Keratinocyte (primary cell): ENCODE measurements at regions not wholly inside any gene's neighbourhood (a gene's known extent, or its start where the extent isn't known, plus 50 kb on each side); places are given as distances from the start of the nearest gene placed in this dataset.

Source experiments
- DNase-seq: peaks from one replicate; pipeline ENCODE4 v3.0.0-alpha.2; 2011; ENCODE audit warnings: low read depth, missing footprints, low spot score
- FAIRE-seq: peaks from 2 replicates; lab custom pipeline; 2011; peaks lifted over from hg19 to GRCh38; lab: Jason Lieb, UNC
- H2AFZ ChIP-seq: 2 replicates; pipeline ENCODE4 v1.6.0; 2012; ENCODE audit warnings: low read length, control low read depth, inconsistent platforms; ENCODE audit not compliant: control insufficient read depth
- H3K27ac ChIP-seq: 2 replicates; pipeline ENCODE4 v1.5.1; 2011; ENCODE audit warnings: low read length; ENCODE audit not compliant: control insufficient read depth, insufficient read depth
- H3K27me3 ChIP-seq: 3 replicates; pipeline ENCODE4 v1.6.0; 2011; ENCODE audit warnings: low read length; ENCODE audit not compliant: control insufficient read depth, insufficient read depth; ENCODE audit errors: extremely low read depth
- H3K36me3 ChIP-seq, 2 experiments: 2 replicates in 1 of 2; 3 replicates in 1 of 2; pipeline ENCODE4 v1.5.1; 2011; ENCODE audit warnings: low read length in 2 of 2, mild to moderate bottlenecking in 1 of 2; ENCODE audit not compliant: control insufficient read depth in 2 of 2, insufficient read depth in 2 of 2; ENCODE audit errors: extremely low read depth in 1 of 2
- H3K4me1 ChIP-seq: 3 replicates; pipeline ENCODE4 v1.5.1; 2011; ENCODE audit warnings: low read length; ENCODE audit not compliant: control insufficient read depth, insufficient read depth; ENCODE audit errors: extremely low read depth
- H3K4me2 ChIP-seq: 3 replicates; pipeline ENCODE4 v1.6.0; 2011; ENCODE audit warnings: low read depth, low read length; ENCODE audit not compliant: control insufficient read depth, insufficient read depth; ENCODE audit errors: extremely low read depth
- H3K4me3 ChIP-seq, 3 experiments: fragments of 200-600 bp in 1 of 3; sonication (generic) in 1 of 3; 2 replicates in 2 of 3; 3 replicates in 1 of 3; pipeline ENCODE4 v1.5.1; 2011 to 2016; ENCODE audit warnings: low read length in 3 of 3, mild to moderate bottlenecking in 3 of 3, control low read depth in 2 of 3, inconsistent platforms in 1 of 3, low read depth in 1 of 3, mixed read lengths in 1 of 3, mixed run types in 1 of 3, moderate library complexity in 1 of 3; ENCODE audit not compliant: control insufficient read depth in 2 of 3, insufficient read depth in 2 of 3; ENCODE audit errors: extremely low read depth in 1 of 3
- H3K79me2 ChIP-seq: 2 replicates; pipeline ENCODE4 v1.6.0; 2012; ENCODE audit warnings: low read length; ENCODE audit not compliant: control insufficient read depth, insufficient read depth
- H3K9ac ChIP-seq: 3 replicates; pipeline ENCODE4 v1.6.0; 2011; ENCODE audit warnings: low read length; ENCODE audit not compliant: control insufficient read depth, insufficient read depth; ENCODE audit errors: extremely low read depth
- H3K9me1 ChIP-seq: 3 replicates; pipeline ENCODE4 v1.6.0; 2011; ENCODE audit warnings: low read length; ENCODE audit not compliant: control insufficient read depth, insufficient read depth; ENCODE audit errors: extremely low read depth
- H3K9me3 ChIP-seq: 2 replicates; pipeline ENCODE4 v1.5.1; 2012; ENCODE audit warnings: low read depth, low read length; ENCODE audit not compliant: control insufficient read depth
- H4K20me1 ChIP-seq: 3 replicates; pipeline ENCODE4 v1.6.0; 2011; ENCODE audit warnings: low read length; ENCODE audit not compliant: control insufficient read depth, insufficient read depth; ENCODE audit errors: extremely low read depth
- EZH2 ChIP-seq: IDR thresholded peaks from one replicate; pipeline ENCODE4 v1.6.1; 2012; ENCODE audit warnings: inconsistent platforms, mild to moderate bottlenecking, low read length, moderate library complexity
- dilution Hi-C: fragments of 300-500 bp; cut with MboI; formaldehyde crosslinking; loops from one replicate; pipeline ENCODE4 v1.7.0; 2020; ENCODE audit warnings: low sequenced_read_pairs; ENCODE audit not compliant: extremely low pct_ligation_motif_present
- TF ChIP-seq, protein P1 (sequence below), 3 experiments: IDR thresholded peaks in 1 of 3; conservative IDR thresholded peaks in 1 of 3; optimal IDR thresholded peaks in 1 of 3; 2 replicates in 2 of 3; 3 replicates in 1 of 3; pipeline versions ENCODE3 to v1.5.1; 2011; ENCODE audit warnings: low read length in 3 of 3, mild to moderate bottlenecking in 3 of 3, moderate library complexity in 2 of 3, control low read depth in 1 of 3, inconsistent platforms in 1 of 3; ENCODE audit not compliant: insufficient read depth in 2 of 3; ENCODE audit errors: extremely low read depth in 1 of 3

DNA sequence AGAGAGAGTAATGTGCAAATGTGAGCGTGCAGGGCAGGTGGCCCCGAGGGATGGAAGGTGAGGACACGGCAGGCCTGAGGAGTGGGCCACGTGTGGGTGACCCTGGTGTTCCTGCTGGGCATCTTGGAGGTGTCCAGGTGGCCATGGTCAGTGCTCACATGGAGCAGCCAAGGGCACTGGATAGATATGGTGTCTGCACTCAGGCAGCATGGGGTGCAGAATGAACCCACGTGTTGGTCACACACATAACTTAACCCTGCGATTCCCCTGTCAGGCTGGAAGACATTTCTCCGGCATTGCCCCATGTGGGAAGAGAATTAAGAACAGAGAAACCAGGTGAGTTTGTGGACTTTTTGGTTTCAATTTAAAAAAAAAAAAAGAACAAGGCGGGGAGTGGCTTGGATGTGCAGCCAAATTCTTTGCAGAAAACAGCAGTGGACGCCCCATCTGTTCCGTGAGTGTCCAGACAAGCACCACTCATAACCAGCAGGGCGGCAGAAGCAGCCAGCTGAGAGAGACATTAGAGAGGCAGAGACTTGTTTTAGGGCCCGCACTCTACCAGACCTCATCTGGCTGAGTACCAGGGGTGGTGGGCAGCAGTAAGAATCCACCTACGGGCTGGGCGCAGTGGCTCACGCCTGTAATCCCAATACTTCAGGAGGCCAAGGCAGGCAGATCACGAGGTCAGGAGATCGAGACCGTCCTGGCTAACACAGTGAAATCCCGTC, 249.8 kb downstream of the ACKR3 start:
- DNase-seq (no peak), FAIRE-seq (no peak)
- no peaks in the 10 kb centered on the region for H3K4me1 ChIP-seq
- H3K79me2 ChIP-seq = no peaks in the 10 kb centered on the region
- no peaks in the 10 kb centered on the region for H3K27me3 ChIP-seq
- dilution Hi-C loops = no loop called here
- no peak overlapping the region for H3K9ac ChIP-seq
- H2AFZ ChIP-seq = no peak overlapping the region
- TF ChIP-seq, protein P1, sequence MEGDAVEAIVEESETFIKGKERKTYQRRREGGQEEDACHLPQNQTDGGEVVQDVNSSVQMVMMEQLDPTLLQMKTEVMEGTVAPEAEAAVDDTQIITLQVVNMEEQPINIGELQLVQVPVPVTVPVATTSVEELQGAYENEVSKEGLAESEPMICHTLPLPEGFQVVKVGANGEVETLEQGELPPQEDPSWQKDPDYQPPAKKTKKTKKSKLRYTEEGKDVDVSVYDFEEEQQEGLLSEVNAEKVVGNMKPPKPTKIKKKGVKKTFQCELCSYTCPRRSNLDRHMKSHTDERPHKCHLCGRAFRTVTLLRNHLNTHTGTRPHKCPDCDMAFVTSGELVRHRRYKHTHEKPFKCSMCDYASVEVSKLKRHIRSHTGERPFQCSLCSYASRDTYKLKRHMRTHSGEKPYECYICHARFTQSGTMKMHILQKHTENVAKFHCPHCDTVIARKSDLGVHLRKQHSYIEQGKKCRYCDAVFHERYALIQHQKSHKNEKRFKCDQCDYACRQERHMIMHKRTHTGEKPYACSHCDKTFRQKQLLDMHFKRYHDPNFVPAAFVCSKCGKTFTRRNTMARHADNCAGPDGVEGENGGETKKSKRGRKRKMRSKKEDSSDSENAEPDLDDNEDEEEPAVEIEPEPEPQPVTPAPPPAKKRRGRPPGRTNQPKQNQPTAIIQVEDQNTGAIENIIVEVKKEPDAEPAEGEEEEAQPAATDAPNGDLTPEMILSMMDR (optimal IDR thresholded peaks at IDR 0.05 in 1 of 3, IDR thresholded peaks at IDR 0.05 in 1 of 3, conservative IDR thresholded peaks at IDR 0.05 in 1 of 3; ENCODE audit: extremely low read depth in 1 of 3, insufficient read depth in 2 of 3, low read length in 3 of 3) = no peak
- no peak for TF ChIP-seq EZH2
- H3K36me3 ChIP-seq = no peaks in the 10 kb centered on the region
- H4K20me1 ChIP-seq = no peaks in the 10 kb centered on the region
- H3K4me3 ChIP-seq = no peak overlapping the region
- H3K4me2 ChIP-seq = no peak overlapping the region
- peaks cover 1% of the 10 kb centered on the region for H3K9me3 ChIP-seq
- no peak overlapping the region for H3K27ac ChIP-seq
- no peaks in the 10 kb centered on the region for H3K9me1 ChIP-seq

DNA sequence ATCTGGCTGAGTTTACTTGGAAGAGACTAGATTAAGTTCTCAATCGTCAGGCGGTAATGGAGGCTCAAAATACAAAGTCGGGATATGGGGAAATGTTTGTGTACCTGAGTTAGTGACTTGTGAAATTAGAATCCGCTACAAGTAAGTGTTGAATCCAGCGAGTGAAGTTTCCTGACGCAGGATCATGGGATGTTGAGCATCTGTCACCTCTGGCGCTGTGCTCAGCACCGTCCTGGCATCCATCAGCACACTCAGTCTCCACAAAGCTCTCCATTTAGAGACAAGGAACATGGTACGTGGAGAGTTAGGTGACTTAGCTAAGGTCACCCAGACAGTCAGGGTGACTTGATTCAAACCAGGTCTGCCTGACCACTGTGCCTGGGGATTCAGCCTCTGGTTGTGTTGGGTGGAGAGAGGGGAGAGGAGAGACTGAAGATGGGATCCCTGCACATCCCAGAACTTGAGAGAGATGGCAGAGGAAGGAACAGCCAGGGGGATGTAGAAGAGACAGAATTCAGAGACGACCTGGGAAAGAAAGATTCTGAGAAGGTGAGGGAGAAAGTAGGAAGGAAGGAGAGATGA, 251.2 kb downstream of the ACKR3 start:
- FAIRE-seq (peak; percentile 5), DNase-seq (no peak)

More for the DNA sequence above, 251.2 kb downstream of the ACKR3 start:
- H4K20me1 ChIP-seq = no peaks in the 10 kb centered on the region
- no peaks in the 10 kb centered on the region for H3K4me1 ChIP-seq
- no peaks in the 10 kb centered on the region for H3K79me2 ChIP-seq
- H3K9ac ChIP-seq = no peak overlapping the region
- H3K9me1 ChIP-seq = no peaks in the 10 kb centered on the region
- H3K4me2 ChIP-seq = no peak overlapping the region
- no peaks in the 10 kb centered on the region for H3K27me3 ChIP-seq
- TF ChIP-seq, protein P1 (optimal IDR thresholded peaks at IDR 0.05 in 1 of 3, IDR thresholded peaks at IDR 0.05 in 1 of 3, conservative IDR thresholded peaks at IDR 0.05 in 1 of 3; ENCODE audit: extremely low read depth in 1 of 3, insufficient read depth in 2 of 3, low read length in 3 of 3) = no peak
- TF ChIP-seq EZH2 = no peak
- no peak overlapping the region for H3K4me3 ChIP-seq
- peaks cover 1% of the 10 kb centered on the region for H3K9me3 ChIP-seq
- dilution Hi-C loops = no loop called here
- H3K27ac ChIP-seq = no peak overlapping the region
- H3K36me3 ChIP-seq = no peaks in the 10 kb centered on the region
- H2AFZ ChIP-seq = no peak overlapping the region
